HG02678 (cell line): ENCODE measurements at regions not wholly inside any gene's neighbourhood (a gene's known extent, or its start where the extent isn't known, plus 50 kb on each side); places are given as distances from the start of the nearest gene placed in this dataset.

ENCODE experiments used
- ATAC-seq: cut with Tn5 transposase; IDR thresholded peaks from one replicate; pipeline ENCODE4 v1.9.1; 2021; ENCODE audit warnings: mild to moderate bottlenecking, moderate library complexity; ENCODE audit not compliant: unreplicated experiment

DNA sequence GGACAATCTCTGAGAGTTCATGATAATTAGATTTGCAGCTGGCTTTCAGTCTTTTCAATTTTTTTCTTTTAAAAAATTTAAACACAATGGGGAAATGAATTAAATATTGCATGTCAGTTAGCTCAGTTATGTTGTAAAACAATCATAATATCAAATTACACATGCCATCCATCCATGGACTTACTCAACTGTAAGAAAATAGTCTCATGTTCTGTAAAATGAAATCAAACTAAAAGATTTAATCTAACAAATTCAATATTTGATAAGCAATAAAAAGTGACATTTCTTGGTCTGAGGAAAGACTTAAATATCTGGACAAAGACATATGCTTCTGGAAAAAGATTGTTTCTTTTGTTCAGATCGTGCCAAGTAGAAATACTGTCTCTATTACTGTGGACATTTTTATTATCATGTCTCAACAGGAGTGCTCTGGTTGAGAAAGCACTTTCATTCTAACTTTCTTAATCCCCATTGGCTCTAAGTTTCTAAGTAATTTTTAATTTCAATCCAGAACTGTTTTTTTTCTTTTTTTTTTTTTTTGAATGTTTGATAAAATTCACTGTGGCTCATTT, 179.2 kb upstream of the FAM3C start:
- no peak for ATAC-seq

DNA sequence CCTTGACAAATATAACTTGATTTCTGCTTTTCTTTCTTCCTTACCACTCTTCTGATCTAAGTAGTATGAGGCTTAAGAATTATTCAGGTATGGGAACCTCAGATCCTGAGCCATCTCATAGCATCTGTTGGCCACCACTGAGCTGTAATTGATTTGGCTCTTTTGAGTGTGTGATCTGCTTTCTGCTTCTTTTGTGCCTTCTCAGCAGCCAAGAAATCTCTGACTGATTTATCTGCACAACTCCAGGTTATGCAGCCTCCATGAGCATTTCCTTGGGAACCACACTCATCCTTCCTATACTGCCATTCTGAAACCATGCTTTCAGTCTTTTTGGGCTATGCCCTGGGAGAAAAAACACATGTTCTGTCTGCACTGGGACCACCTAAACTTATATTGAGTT, 178.0 kb upstream of the FAM3C start:
- ATAC-seq = no peak

DNA sequence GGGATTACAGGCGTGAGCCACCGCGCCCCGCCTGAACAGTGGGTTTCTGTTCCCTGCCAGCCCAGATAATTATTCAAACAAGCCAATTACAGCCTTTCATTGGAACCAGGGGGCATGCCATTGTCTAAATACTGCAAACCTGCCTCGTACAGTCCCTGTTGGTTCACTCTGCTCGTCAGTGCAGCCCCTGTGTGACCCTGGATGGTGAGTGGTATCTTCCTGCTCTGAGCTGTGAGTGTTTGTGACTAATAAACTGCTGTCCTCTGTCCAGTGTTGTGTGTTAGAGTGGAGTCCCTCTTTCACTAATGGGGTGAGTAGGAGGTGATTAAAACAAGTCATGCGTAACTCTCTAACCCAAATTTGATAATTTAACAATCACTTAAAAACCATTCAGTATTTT, 176.5 kb upstream of the FAM3C start:
- no peak for ATAC-seq

DNA sequence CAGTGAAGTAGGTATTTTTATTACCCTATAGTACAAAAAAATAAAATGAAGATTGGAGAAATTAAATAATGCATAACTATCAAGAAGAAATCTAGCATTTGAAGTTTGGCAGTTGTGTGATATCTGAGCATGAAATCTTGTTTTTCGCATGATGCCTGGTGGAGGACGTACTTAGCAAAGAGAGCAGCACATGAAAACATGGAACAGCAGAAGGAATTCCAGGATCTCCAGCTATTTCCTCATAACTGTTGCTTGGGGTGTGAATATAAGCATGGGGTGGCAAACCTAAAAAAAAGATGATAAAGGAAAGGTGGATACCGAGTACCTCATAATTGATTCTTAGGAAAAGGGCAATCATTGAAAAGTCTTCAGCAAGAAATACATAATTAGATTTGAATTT, 174.3 kb upstream of the FAM3C start:
- ATAC-seq = no peak

DNA sequence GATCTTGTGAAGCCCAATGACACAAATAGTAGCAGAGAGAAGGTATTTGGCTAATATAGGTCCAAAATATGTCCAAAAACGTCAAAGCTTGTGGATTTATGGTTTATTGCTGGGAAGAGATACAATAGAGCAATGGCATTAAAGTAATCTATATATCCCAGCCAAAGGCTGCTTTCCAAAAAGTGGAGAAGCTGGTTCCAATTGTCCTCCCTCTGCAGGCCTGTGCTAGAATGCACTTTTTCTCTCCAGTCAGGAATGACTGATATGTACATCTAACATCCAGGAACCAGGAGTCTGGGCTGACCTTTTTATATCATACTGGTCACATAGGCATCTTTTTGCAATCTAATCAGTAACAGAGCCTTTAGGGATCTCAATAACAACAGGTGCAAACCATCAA, 167.1 kb upstream of the FAM3C start:
- no peak for ATAC-seq

DNA sequence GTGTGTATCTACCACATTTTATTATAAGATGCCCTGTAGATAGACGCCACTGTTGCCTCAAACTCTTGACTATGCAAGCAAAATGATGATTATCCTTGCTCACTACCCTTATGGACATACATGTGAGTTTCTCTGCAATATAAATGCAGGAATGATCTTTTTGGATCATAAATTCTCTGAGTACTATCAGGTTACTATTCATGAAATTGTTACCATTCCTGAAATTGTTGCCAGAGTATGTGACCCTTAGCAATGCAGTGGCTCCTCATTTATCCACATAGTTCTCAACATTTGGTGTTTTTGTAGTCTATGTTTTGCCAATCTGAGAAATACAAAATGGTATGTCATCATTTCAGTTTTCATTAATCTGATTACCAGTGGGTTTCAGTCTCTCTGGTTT, 166.2 kb upstream of the FAM3C start:
- no peak for ATAC-seq

DNA sequence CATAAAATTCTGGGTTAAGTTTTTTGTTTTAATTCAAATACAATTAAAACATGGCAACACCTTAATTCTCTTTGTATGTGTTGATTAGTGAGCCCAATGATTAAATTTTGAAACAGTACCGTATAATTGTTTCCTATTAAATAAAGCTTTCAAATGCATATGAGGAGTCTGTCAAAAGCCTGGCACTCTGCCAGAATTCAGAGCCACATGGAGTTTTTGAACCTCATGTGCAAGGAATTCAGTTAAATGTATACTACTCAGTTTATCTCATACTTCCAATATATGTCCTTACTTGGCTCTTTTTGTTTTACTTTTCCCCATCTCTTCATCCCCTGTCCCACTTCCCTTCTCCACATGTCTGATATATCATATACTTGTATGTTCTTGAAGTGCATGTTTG, 165.6 kb upstream of the FAM3C start:
- no peak for ATAC-seq

DNA sequence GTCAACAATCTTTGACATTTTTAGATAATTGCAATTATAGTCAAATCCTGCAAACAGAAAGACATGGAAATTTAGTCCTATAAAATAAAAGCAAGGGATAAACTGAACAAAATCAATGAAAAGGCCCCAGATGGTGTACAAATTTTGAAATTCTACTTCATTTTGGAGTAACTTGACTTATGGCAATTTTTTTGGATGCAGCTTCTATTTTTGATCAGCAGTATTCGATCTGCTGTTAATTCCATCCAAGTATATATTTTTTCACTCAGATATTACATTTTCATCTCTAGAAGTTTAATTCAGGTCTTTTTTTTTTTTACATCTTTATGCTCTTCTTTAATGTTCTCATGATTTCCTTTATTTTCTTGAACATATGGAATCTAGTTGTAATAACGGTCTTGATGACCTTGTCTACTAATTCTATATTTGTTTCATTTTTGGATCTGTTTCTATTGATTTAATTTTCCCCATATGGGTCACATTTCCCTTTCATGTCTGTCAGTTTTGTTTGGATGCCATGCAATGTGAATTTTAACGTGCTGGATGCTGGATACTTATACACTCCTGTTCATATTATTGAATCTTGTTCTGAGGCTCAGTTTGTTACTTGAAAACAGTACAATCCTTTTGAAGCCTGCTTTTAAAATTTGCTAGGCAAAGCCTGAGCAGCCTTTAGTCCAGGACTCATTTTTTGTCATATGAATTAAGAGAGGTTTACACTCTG, 164.3 kb upstream of the FAM3C start:
- no peak for ATAC-seq

DNA sequence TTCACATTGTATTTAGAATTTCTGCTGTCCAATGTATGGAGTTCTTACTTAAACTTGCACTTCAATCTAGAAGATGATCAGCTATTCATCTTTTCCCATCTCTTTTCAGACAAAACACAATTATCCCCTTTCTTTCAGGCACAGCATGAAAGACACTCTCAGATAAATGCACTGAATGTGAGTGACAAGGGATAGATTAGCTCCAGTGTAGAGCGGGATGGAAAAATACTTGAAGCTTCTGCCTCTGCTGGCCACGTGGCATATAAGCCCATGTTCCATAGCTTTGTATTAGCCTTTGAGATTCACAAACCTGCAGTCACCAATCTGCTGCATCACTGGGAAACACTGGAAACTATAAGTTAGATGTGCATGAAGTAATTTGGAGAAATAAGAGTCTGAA, 162.2 kb upstream of the FAM3C start:
- no peak for ATAC-seq

DNA sequence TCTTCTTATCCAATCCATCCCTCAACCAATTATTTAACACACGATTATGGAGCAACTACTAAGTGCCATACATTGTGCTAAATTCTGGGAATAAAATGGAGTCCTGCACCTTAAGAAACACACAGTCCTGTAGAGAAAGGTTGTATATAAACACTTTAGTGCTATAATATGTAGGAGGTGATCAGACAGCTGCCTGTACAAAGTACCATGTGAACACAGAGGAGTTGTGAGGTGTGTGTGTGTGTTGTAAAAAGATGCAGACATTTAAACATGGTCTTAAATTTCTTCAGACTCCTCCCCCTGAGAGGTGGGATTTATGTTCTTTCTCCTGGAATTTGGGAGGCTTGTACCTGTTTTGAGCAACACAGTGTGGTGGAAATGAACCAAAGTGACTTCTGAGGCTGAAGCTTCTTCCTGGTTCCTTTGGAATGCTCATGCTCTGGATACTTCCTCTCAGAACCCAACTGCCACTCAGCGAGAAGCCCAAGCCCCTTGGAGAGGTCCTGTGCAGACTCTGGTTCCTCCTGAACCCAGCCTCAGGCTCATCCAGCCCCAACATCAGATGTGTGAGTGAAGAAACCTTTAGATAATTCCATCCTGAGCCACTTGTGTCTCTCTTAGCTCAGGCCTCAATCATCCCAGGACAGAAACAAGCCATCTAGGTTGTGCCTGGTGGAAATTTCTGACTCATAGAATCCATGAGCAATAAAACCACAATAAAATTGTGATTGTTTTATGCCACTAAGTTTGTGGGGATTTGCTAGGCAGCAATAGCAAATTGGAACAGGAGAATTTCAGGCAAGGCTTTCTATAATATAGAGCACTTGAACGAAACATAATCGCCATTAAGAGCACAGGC, 161.2 kb upstream of the FAM3C start:
- no peak for ATAC-seq

DNA sequence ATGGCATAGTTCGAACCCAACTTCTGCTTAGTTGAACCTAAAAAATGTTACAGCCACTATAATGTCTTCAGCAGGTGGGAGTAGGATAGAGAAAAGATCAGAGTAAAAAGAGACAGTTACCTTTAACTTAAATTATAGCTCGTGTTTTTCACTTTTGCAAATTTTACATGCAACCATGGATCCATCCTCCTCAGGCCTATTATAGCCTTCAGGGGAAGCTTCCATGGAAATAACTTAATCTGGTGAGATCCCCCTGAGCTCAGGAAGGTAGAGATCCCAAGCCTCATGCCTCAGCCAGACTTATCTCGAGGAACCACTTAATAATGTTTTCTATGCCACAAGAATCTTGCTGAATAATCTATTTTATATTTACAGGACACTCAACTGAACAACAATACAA, 159.4 kb upstream of the FAM3C start:
- no peak for ATAC-seq

DNA sequence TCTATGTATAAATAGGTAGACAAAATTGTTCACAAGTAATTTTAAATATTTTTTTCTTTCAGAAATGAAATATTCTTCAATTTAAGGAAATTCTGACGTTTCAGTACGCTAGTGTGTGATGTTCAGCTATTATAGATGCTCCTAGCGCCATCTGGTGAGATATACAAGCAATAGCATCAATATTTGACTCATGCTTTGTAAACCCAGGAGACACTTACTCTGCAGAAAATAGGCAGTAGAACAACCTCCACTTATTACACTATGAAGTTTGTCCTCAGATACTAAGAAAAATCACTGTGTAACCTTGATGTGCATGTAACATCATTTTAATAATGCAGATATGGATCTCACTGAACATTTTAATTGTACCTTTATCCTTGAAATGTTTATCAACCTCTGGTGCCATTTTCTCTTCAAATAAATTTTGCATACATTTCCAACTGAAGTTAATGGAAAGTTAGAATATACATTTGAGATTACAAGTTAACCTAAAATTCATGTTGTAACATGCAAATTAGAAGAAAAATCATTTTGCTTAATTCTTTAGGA, 151.5 kb upstream of the FAM3C start:
- ATAC-seq = peak; percentile 79

DNA sequence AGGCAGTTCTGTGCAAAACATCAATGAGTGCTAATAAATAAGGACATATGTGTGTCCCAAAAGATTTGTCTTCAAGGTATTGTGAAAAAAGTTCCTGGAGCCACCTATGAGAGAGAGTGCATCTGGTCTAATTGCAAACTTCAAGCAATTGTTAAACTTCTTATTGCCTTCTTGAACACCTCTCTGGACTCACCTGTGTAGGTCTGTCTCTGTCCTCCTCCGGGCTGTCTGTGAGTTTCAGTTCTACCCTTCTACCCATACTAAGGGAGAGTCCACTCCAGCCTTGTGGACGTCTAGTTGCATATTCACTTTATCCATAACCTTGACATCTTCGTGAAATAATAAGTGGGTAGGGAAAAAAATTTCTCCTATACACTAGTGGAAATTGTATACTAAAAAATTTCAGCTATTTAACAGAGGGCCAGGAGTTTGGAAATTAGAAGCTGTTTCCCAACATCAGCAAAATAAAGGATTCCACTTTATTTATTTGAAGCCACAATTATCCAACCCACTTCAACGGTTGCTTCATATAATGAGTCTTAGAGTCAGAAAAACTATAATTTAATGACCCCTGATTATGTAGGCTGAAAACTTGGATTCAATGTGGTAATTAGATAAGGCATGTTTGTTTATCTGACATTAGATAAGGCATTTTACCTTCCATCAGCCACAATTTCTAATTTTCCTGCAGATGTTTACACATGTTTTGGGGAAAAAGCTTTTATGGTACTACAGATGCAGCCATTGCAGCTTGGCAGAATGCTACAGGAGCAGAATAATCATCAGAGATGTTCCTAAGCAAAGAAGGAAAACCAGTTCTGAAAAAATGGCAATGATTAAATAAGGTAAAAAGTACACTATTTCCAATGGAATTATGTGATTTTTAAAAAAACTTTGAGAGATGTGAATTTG, 150.8 kb upstream of the FAM3C start:
- no peak for ATAC-seq

DNA sequence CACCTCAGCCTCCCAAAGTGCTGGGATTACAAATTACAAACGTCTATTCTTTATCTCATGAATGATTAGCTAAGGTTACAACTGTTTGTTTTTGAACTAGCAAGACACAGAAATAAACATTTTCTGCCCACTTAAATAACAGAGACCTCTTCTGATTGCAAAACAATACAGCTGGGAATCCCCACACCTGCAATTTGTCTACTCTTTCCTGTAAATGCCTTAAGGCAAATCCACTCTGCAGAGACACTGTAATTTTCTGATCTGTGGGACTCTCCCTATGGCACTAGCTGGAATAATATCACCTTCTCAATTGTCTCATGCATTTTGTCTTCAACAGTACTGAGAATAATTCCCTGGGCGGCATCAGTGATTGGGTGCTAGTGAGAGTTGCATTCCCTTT, 149.3 kb upstream of the FAM3C start:
- no peak for ATAC-seq

DNA sequence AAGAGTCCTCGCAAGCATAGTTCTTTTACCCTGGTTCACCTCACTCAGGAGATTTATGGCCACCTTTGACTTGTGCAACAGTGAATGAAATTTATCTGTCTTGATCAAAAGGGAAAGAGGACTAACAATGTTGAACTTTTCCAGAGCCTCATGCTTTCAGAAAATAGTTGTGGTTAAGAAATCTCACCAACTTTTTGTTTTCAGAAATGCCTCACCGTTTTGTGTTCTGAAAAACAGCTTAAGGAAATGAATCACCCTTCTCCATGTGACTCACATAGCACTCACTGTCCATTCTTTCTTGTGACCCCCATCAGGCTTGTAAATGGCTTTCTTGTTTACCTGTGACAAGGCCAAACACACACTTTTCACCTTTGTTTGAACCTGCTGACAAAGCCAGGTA, 148.6 kb upstream of the FAM3C start:
- ATAC-seq = peak; percentile 47

DNA sequence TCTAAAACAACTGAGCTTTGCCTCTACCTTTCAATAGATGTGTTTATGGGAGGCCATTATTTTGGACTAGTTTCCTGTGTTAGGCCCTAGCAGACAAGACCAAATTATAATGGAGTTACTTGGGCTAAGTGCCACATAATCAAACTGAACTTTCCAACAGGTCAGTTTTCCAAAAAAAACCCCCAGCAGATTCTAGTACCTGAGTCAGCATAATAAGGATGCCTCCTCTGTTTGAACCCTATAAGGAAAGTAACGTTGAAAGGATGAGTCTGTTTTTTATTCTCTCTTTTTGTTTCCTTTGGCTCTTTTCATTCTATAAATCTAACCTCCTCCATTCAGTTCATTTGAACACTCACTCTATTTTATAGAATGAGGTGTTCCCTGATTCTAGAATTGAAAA, 148.1 kb upstream of the FAM3C start:
- ATAC-seq = no peak

DNA sequence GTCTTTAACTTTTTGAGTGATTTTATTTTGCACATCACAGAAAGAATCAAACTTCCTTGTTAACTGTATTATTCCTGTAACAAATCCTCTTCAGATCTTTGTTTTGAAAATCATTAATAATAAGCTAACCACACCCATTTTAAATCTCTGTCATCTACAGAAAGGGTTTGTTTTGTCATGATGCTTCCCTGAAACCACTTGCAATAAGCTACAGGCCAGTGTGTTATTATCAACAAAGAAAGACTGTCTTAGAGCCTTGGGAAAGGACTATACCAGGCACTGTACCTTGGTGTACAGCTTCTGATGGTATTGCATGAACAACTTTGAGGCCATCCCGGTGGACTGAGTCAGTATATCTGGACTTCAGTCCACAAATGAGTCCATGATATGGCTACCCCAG, 145.3 kb upstream of the FAM3C start:
- no peak for ATAC-seq

DNA sequence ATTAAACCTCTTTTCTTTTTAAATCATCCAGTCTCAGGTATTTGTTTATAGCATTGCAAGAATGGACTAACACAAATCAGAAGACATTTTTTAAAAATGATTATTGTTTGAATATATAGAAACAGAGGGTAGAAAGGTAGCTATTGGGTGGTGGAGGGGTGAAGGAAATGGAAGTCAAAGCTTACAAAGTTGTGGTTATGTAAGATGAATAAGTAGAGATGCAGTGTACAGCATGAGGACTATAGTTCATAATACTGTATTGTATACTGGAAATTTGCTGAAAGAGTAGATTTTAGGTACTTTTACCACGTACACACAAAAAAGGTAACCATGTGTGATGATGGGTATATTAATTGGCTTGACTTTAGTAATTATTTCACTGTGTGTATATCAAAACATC, 144.0 kb upstream of the FAM3C start:
- ATAC-seq = no peak

DNA sequence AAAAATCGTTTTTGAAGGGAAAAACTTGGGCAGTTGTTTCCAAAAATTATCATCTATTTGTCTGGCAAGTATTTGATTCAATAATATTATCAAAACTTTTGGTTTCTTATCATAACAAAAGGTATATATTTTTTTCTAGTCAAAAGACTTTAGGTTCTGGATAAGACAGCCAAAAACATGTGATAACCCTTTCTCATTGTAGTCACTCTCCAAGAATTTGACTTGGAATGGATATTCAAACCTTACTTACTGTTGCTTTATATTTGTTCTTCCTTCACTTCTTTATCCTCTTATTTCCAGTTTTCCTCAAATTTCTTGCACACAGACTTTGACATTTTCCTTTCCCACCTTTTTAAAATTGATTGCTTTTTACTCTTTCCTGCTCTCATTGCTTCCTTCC, 140.9 kb upstream of the FAM3C start:
- no peak for ATAC-seq

DNA sequence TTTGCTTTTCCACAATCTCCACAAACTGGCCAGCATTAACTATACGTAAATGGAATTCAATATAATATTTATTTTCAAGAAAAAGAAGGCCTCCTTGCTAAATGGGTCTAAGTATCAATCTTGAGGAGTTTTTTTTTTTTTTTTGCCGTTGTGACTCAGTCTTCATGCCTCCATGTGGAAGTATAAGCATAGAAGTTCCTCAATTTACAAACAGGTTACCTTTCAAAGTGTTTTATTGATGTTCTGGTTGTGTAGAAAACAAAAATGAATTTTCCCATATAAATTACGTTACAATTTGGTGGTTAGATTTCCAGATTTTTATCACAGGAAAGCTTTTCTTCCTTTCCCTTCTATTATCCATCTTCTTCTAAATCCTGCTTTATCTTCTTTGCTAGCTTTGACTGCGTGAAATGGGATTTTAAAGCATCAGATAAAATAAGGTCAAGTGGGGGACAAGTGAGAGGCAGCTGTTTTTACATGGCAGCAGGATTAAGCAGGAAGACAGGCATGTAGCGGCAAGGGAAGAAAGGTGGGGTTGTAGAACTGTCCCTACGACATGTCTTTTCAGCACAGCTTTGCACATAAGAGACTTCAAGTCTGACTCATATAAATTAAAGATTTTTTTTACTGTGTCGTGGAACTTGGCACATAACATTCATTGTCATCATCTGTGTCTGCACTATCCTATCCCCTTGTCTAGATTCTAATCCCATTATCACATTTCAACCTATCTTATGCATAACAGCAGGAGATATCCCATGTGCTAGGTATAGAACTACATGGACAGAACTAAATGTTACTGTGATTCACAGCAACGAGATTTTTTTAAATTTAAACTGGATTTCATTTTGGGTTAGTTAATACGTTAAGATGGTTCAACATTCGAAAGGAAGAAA, 135.3 kb upstream of the FAM3C start:
- no peak for ATAC-seq
